ENCODE measurements at regions not wholly inside any gene's neighbourhood (a gene's known extent, or its start where the extent isn't known, plus 50 kb on each side); places are given as distances from the start of the nearest gene placed in this dataset.

DNA sequence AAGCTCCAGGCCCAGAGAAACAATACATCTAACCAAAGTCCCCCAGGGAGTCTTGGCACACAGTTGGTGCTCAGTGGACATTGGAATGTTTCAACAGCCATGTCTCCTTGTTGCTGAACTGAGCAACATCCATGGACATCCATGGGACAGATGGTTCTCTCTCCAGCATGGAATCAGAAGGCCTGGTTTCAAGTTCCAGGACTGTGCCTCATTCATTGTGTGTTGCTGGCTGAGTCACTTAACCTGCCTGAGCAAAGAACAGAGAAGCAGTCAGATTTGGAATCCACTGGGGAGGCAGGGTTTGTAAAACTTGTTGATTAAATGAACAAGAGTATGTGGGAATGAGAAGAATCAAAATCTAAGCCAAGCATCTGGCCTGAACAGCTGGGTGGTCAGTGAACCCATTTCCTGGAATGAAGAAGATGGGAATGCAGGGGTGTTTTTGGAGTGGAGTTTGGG, 147.9 kb downstream of the CHIC2 start:
- H3K9ac ChIP-seq (ENCODE audit: insufficient read depth, low read length): no peak overlapping the region
- H3K79me2 ChIP-seq (ENCODE audit: control insufficient read depth, insufficient read depth, low read length): no peaks in the 10 kb centered on the region
- no peak overlapping the region for H2AFZ ChIP-seq (ENCODE audit: low read length)
- no peaks in the 10 kb centered on the region for H3K9me3 ChIP-seq (ENCODE audit: control insufficient read depth, insufficient read depth, low read depth, low read length)
- H4K20me1 ChIP-seq (ENCODE audit: control insufficient read depth, extremely low read depth, insufficient read depth, low read length): no peaks in the 10 kb centered on the region
- peak overlapping the region; percentile 11 for H3K27ac ChIP-seq (ENCODE audit: insufficient read depth, low read length)
- TF ChIP-seq EZH2 (IDR thresholded peaks at IDR 0.05; ENCODE audit: low read length, missing control alignments) (no peak), CTCF (conservative IDR thresholded peaks at IDR 0.05 in 1 of 2, IDR thresholded peaks at IDR 0.05 in 1 of 2; ENCODE audit: low read depth in 1 of 2, low read length in 2 of 2) (no peak)
- H3K4me3 ChIP-seq (replicated peaks in 1 of 4; ENCODE audit: control extremely low read depth in 1 of 4, insufficient read depth in 1 of 4, low read depth in 3 of 4, low read length in 4 of 4): no peak overlapping the region
- peak in 1 of 2 donors; percentile 70 for DNase-seq (ENCODE audit: low read depth in 2 of 2)
- no peaks in the 10 kb centered on the region for H3K27me3 ChIP-seq (ENCODE audit: control insufficient read depth, insufficient read depth, low read length)
- peak overlapping the region; percentile 19 for H3K4me2 ChIP-seq (ENCODE audit: extremely low read depth, insufficient read depth, low read length)
- peaks cover 17% of the 10 kb centered on the region for H3K4me1 ChIP-seq (ENCODE audit: control insufficient read depth, extremely low read depth, insufficient read depth, low read length)
- H3K36me3 ChIP-seq (ENCODE audit: control insufficient read depth, insufficient read depth, low read length): no peaks in the 10 kb centered on the region

DNA sequence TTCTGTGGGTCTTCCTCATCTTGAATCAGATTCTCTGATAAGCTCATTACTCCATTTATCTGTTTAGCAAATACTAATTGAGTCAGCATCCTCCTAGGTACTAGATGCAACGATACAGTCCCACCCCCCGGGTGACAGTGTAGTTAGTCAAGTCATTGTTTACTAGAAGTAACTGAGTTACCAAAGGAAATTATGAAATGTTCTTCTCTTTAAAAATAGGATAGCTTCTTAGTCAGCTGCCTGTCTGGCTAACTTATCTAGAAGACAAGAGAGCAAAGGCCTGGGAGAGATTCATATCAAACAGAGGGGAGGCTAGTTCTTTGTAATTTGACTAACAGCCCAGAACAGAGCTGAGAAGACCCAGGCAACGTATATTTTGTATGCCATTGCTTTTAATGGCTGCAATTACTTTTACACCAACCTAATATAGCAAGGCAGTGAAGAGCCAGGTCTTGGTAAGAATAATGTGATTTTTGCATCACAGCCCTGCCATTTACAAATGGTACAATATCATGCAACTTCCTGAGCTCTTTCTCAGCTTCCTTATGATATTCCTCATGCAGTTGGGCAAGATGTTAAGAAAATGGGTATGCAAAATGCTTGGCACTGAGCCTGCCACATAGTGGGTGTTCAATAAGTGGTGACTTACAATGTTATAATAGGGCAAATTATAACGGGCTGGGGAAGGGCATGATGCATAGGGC, 149.9 kb downstream of the CHIC2 start:
- Histone ChIP-seq H3K4me1 (ENCODE audit: control insufficient read depth, extremely low read depth, insufficient read depth, low read length) (peaks cover 13% of the 10 kb centered on the region), H4K20me1 (ENCODE audit: control insufficient read depth, extremely low read depth, insufficient read depth, low read length) (no peaks in the 10 kb centered on the region), H3K4me3 (replicated peaks in 1 of 4; ENCODE audit: control extremely low read depth in 1 of 4, insufficient read depth in 1 of 4, low read depth in 3 of 4, low read length in 4 of 4) (no peak overlapping the region), H3K4me2 (ENCODE audit: extremely low read depth, insufficient read depth, low read length) (peak overlapping the region; percentile 6), H3K27ac (ENCODE audit: insufficient read depth, low read length) (peak overlapping the region; percentile 75), H3K9ac (ENCODE audit: insufficient read depth, low read length) (no peak overlapping the region), H3K27me3 (ENCODE audit: control insufficient read depth, insufficient read depth, low read length) (no peaks in the 10 kb centered on the region), H3K9me3 (ENCODE audit: control insufficient read depth, insufficient read depth, low read depth, low read length) (no peaks in the 10 kb centered on the region), H3K36me3 (ENCODE audit: control insufficient read depth, insufficient read depth, low read length) (no peaks in the 10 kb centered on the region), H2AFZ (ENCODE audit: low read length) (no peak overlapping the region), H3K79me2 (ENCODE audit: control insufficient read depth, insufficient read depth, low read length) (no peaks in the 10 kb centered on the region)
- TF ChIP-seq CTCF (conservative IDR thresholded peaks at IDR 0.05 in 1 of 2, IDR thresholded peaks at IDR 0.05 in 1 of 2; ENCODE audit: low read depth in 1 of 2, low read length in 2 of 2) (no peak), EZH2 (IDR thresholded peaks at IDR 0.05; ENCODE audit: low read length, missing control alignments) (no peak)
- peak; percentile 78 to 82 for DNase-seq (ENCODE audit: low read depth in 2 of 2)

DNA sequence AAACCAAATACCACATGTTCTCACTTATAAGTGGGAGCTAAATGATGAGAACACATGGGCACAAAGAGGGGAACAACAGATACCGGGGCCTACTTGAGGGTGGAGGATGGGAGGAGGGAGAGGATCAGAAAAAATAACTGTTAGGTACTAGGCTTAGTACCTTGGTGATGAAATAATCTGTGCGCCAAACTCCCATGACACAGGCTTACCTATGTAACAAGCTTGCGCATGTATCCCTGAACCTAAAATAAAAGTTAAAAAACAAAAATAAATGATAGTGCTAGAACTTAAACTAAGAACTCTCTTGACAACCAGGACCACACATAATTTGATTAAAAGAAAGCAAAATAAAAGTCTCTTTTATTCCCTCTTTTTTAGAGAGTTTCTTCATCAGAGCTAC, 150.6 kb downstream of the CHIC2 start:
- DNase-seq (ENCODE audit: low read depth in 2 of 2): no peak
- no peak overlapping the region for H3K4me3 ChIP-seq (replicated peaks in 1 of 4; ENCODE audit: control extremely low read depth in 1 of 4, insufficient read depth in 1 of 4, low read depth in 3 of 4, low read length in 4 of 4)
- TF ChIP-seq EZH2 (IDR thresholded peaks at IDR 0.05; ENCODE audit: low read length, missing control alignments) (no peak), CTCF (conservative IDR thresholded peaks at IDR 0.05 in 1 of 2, IDR thresholded peaks at IDR 0.05 in 1 of 2; ENCODE audit: low read depth in 1 of 2, low read length in 2 of 2) (no peak)
- no peaks in the 10 kb centered on the region for H4K20me1 ChIP-seq (ENCODE audit: control insufficient read depth, extremely low read depth, insufficient read depth, low read length)
- H3K36me3 ChIP-seq (ENCODE audit: control insufficient read depth, insufficient read depth, low read length): no peaks in the 10 kb centered on the region
- no peaks in the 10 kb centered on the region for H3K27me3 ChIP-seq (ENCODE audit: control insufficient read depth, insufficient read depth, low read length)
- H3K9me3 ChIP-seq (ENCODE audit: control insufficient read depth, insufficient read depth, low read depth, low read length): no peaks in the 10 kb centered on the region
- peaks cover 17% of the 10 kb centered on the region for H3K4me1 ChIP-seq (ENCODE audit: control insufficient read depth, extremely low read depth, insufficient read depth, low read length)
- H3K4me2 ChIP-seq (ENCODE audit: extremely low read depth, insufficient read depth, low read length): no peak overlapping the region
- H3K79me2 ChIP-seq (ENCODE audit: control insufficient read depth, insufficient read depth, low read length): no peaks in the 10 kb centered on the region
- no peak overlapping the region for H3K9ac ChIP-seq (ENCODE audit: insufficient read depth, low read length)
- peak overlapping the region; percentile 35 for H3K27ac ChIP-seq (ENCODE audit: insufficient read depth, low read length)
- no peak overlapping the region for H2AFZ ChIP-seq (ENCODE audit: low read length)
